ENCODE measurements at regions not wholly inside any gene's neighbourhood (a gene's known extent, or its start where the extent isn't known, plus 50 kb on each side); places are given as distances from the start of the nearest gene placed in this dataset.

GRCh38 chr13:71360041-71360440 is 507.0 kb downstream of the DACH1 start:
- Histone ChIP-seq H2BK20ac (ENCODE audit: low read depth, low read length, poor library complexity, severe bottlenecking) (no peak overlapping the region), H2BK15ac (ENCODE audit: low read depth, low read length) (no peak overlapping the region), H3K56ac (ENCODE audit: insufficient read length, low read depth, low read length) (no peak overlapping the region), H2AFZ (ENCODE audit: low read length) (no peak overlapping the region), H3K18ac (ENCODE audit: insufficient read length, low read depth, low read length) (no peak overlapping the region), H3K4me2 (ENCODE audit: insufficient read depth, insufficient read length, low read length) (no peak overlapping the region), H3K27ac (ENCODE audit: insufficient read length, low read depth, low read length) (no peak overlapping the region), H4K91ac (ENCODE audit: insufficient read length, low read depth, low read length) (no peak overlapping the region), H3K27me3 (ENCODE audit: insufficient read depth, low read length) (no peaks in the 10 kb centered on the region), H3K9me3 (ENCODE audit: control insufficient read depth, low read depth, low read length) (no peaks in the 10 kb centered on the region), H2BK12ac (ENCODE audit: insufficient read length, low read depth, low read length) (no peak overlapping the region), H3K4ac (ENCODE audit: low read depth, low read length) (no peak overlapping the region), H4K20me1 (ENCODE audit: control insufficient read depth, insufficient read depth, insufficient read length) (no peaks in the 10 kb centered on the region), H3K79me1 (ENCODE audit: insufficient read depth, low read depth, low read length, poor library complexity, severe bottlenecking) (no peaks in the 10 kb centered on the region), H2AK5ac (ENCODE audit: insufficient read length, low read length) (no peak overlapping the region), H3K14ac (ENCODE audit: insufficient read depth, low read length) (no peak overlapping the region), H3K79me2 (ENCODE audit: insufficient read depth, low read length) (no peaks in the 10 kb centered on the region), H3T11ph (ENCODE audit: low read length) (no peak overlapping the region), H3K23ac (ENCODE audit: insufficient read length, low read depth, low read length) (no peak overlapping the region), H3K4me1 (ENCODE audit: insufficient read depth, low read length) (no peaks in the 10 kb centered on the region), H4K5ac (ENCODE audit: insufficient read length, low read depth, low read length) (no peak overlapping the region), H2BK5ac (ENCODE audit: insufficient read length, low read length) (no peak overlapping the region), H3K9ac (ENCODE audit: extremely low read depth, insufficient read length, low read length) (no peak overlapping the region), H4K8ac (replicated peaks; ENCODE audit: insufficient read length, low read depth, low read length) (no peak overlapping the region), H2BK120ac (ENCODE audit: low read depth, low read length, poor library complexity, severe bottlenecking) (no peak overlapping the region), H3K23me2 (ENCODE audit: insufficient read length, low read depth, low read length, poor library complexity, severe bottlenecking) (no peaks in the 10 kb centered on the region)
- Mint-ChIP-seq H3K4me1 (no peaks in the 10 kb centered on the region), H3K9me3 (no peaks in the 10 kb centered on the region), H3K27ac (no peak overlapping the region), H3K36me3 (ENCODE audit: insufficient read depth in 1 of 3, low read depth in 3 of 3) (no peaks in the 10 kb centered on the region), H3K27me3 (ENCODE audit: low read depth) (no peaks in the 10 kb centered on the region), H3K4me3 (no peak overlapping the region)
- WGBS (ENCODE audit: extremely low coverage, insufficient read length, low lambda C conversion rate): no CpG with 5 or more reads among the region's 1 CpG
- DNase-seq: no peak
- TF ChIP-seq CTCF (conservative IDR thresholded peaks at IDR 0.05): no peak
